ENCODE measurements at regions not wholly inside any gene's neighbourhood (a gene's known extent, or its start where the extent isn't known, plus 50 kb on each side); places are given as distances from the start of the nearest gene placed in this dataset.
"Not testable (repeated sequence)": the region's sequence is repeated elsewhere in the genome, so short reads cannot be mapped to it uniquely, and the experiment has no call there.

- not testable (repeated sequence) for TF ChIP-seq CTCF, POLR2AphosphoS5 (IDR thresholded peaks at IDR 0.05)
These were observed 97.4 kb downstream of the TRIM69 start for GRCh38 chr15:44833761-44834160.

Data from prostate gland (tissue), 2 donors.